ENCODE measurements at regions not wholly inside any gene's neighbourhood (a gene's known extent, or its start where the extent isn't known, plus 50 kb on each side); places are given as distances from the start of the nearest gene placed in this dataset.
A peak's percentile ranks its signal among the peaks of the same experiment; 100 is the strongest.

DNA sequence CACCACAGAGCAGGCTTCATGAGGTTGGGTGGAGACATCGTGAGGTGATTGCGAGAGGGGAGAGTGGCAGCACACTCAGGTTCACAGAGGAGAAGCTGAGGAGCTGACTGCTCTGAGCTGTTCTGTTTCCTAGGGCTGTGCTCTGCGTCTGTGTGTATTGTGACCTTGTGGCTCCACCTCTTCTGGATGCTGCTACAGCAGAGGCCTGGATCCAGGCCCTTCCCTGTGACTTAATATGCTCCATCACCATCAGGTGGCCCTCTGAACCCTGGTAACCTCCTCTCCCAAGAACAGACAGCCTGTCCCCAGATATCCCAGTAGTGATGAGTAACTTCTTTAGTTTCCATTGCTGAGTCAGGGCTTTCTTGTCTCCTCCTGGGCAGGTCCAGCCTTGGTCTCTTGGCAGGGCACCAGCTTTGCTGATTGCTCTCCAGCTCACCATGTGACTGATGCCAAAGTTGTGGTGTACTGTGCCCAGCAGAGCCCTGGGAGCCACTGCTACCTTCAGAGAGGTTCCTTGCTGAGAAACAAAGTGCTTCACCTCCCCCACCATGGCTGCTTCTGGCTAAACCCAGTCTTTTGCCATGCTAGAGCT, 212.8 kb upstream of the CHD1 start:
- peaks cover 11% of the 10 kb centered on the region; the same call in 1 of the 2 replicates for H3K27me3 ChIP-seq (ENCODE audit: low read length)
- ChIA-PET CTCF (no interaction called here), POLR2A (ENCODE audit: unreplicated experiment) (no interaction called here)
- no peak for TF ChIP-seq EZH2 (IDR thresholded peaks at IDR 0.05; ENCODE audit: low read length, unreplicated experiment)
- TF ChIP-seq EZH2phosphoT487 (IDR thresholded peaks at IDR 0.05; ENCODE audit: borderline replicate concordance, low read length), result no peak
- TF ChIP-seq, protein P1, sequence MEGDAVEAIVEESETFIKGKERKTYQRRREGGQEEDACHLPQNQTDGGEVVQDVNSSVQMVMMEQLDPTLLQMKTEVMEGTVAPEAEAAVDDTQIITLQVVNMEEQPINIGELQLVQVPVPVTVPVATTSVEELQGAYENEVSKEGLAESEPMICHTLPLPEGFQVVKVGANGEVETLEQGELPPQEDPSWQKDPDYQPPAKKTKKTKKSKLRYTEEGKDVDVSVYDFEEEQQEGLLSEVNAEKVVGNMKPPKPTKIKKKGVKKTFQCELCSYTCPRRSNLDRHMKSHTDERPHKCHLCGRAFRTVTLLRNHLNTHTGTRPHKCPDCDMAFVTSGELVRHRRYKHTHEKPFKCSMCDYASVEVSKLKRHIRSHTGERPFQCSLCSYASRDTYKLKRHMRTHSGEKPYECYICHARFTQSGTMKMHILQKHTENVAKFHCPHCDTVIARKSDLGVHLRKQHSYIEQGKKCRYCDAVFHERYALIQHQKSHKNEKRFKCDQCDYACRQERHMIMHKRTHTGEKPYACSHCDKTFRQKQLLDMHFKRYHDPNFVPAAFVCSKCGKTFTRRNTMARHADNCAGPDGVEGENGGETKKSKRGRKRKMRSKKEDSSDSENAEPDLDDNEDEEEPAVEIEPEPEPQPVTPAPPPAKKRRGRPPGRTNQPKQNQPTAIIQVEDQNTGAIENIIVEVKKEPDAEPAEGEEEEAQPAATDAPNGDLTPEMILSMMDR (conservative IDR thresholded peaks at IDR 0.05; ENCODE audit: low read depth, low read length), result no peak
- H3K9ac ChIP-seq (ENCODE audit: low read length), result no peak overlapping the region
- H2AFZ ChIP-seq (ENCODE audit: low read length), result no peak overlapping the region
- no peaks in the 10 kb centered on the region for H3K9me3 ChIP-seq (ENCODE audit: low read length)
- H3F3A ChIP-seq (ENCODE audit: low read length, unreplicated experiment), result no peaks in the 10 kb centered on the region
- H3K4me2 ChIP-seq (ENCODE audit: low read length), result no peak overlapping the region
- no peak overlapping the region for H3K4me3 ChIP-seq (ENCODE audit: low read length)
- H4K20me1 ChIP-seq (ENCODE audit: low read length), result no peaks in the 10 kb centered on the region
- H3K79me2 ChIP-seq (ENCODE audit: low read length), result no peaks in the 10 kb centered on the region
- no peaks in the 10 kb centered on the region for H3K9me2 ChIP-seq (replicated peaks; ENCODE audit: low read length)
- no peak overlapping the region for H3K27ac ChIP-seq (ENCODE audit: low read length)
- H3K4me1 ChIP-seq (ENCODE audit: insufficient read depth, low read length), result no peaks in the 10 kb centered on the region
- no peak for ATAC-seq
- BruUV-seq (replicated peaks), result no TSS peak
- DNase-seq, result peak; percentile 25
- no peaks in the 10 kb centered on the region for H3K36me3 ChIP-seq (ENCODE audit: low read depth, low read length)
- intact Hi-C loops (cut with micrococcal nuclease), result no loop called here

DNA sequence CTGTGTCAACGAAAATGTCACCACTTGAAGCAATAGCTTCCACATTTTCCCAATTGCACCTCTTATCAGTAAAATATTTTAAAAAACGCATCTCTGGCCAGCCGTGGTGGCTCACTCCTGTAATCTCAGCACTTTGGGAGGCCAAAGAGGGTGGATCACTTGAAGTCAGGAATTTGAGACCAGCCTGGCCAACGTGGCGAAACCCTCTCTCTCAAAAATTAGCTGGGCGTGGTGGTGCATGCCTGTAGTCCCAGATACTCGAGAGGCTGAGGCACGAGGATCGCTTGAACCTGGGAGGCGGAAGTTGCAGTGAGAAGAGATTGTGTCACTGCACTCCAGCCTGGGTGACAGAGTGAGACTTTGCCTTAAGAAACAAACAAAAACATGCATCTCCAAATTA, 210.1 kb upstream of the CHD1 start:
- Histone ChIP-seq H3F3A (ENCODE audit: low read length, unreplicated experiment) (no peaks in the 10 kb centered on the region), H3K36me3 (ENCODE audit: low read depth, low read length) (no peaks in the 10 kb centered on the region), H3K27ac (ENCODE audit: low read length) (no peak overlapping the region), H3K4me3 (ENCODE audit: low read length) (no peak overlapping the region), H3K79me2 (ENCODE audit: low read length) (no peaks in the 10 kb centered on the region), H3K27me3 (ENCODE audit: low read length) (peaks cover 14% of the 10 kb centered on the region; the same call in 1 of the 2 replicates), H3K9ac (ENCODE audit: low read length) (no peak overlapping the region), H3K9me3 (ENCODE audit: low read length) (no peaks in the 10 kb centered on the region), H4K20me1 (ENCODE audit: low read length) (no peaks in the 10 kb centered on the region), H2AFZ (ENCODE audit: low read length) (no peak overlapping the region), H3K4me2 (ENCODE audit: low read length) (no peak overlapping the region), H3K4me1 (ENCODE audit: insufficient read depth, low read length) (no peaks in the 10 kb centered on the region), H3K9me2 (replicated peaks; ENCODE audit: low read length) (no peaks in the 10 kb centered on the region)
- BruUV-seq (replicated peaks), result no TSS peak
- CTCF ChIA-PET, result no interaction called here
- ATAC-seq, result no peak
- TF ChIP-seq EZH2phosphoT487 (IDR thresholded peaks at IDR 0.05; ENCODE audit: borderline replicate concordance, low read length) (no peak), EZH2 (IDR thresholded peaks at IDR 0.05; ENCODE audit: low read length, unreplicated experiment) (no peak)
- TF ChIP-seq, protein P1 (conservative IDR thresholded peaks at IDR 0.05; ENCODE audit: low read depth, low read length), result no peak
- intact Hi-C loops (cut with micrococcal nuclease), result no loop called here
- no peak for DNase-seq
- POLR2A ChIA-PET (ENCODE audit: unreplicated experiment), result no interaction called here

DNA sequence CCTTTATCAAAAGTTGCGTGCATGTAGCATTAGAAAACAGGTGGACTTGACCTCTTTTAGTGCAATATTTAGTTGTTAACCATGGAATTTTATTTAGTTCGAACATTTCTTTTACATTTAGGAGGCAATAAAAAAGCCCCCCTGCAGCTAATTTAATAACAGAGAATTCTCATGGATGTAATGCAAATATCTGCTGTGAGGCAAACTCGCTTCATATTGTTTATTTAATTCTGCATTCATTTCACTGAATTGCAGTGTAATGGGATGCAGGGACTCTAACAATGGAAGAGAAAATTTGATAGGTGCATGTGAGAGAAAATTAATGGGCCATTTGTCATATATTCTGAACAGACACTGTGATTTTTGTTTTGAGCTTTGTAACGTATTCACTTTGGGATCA, 205.1 kb upstream of the CHD1 start:
- Histone ChIP-seq H3K27me3 (ENCODE audit: low read length) (peaks cover 25% of the 10 kb centered on the region), H3K4me1 (ENCODE audit: insufficient read depth, low read length) (no peaks in the 10 kb centered on the region), H3K79me2 (ENCODE audit: low read length) (no peaks in the 10 kb centered on the region), H3K9me3 (ENCODE audit: low read length) (no peaks in the 10 kb centered on the region), H3K9ac (ENCODE audit: low read length) (no peak overlapping the region), H3K4me3 (ENCODE audit: low read length) (no peak overlapping the region), H3K27ac (ENCODE audit: low read length) (no peak overlapping the region), H4K20me1 (ENCODE audit: low read length) (no peaks in the 10 kb centered on the region), H3K4me2 (ENCODE audit: low read length) (no peak overlapping the region), H3F3A (ENCODE audit: low read length, unreplicated experiment) (no peaks in the 10 kb centered on the region), H3K36me3 (ENCODE audit: low read depth, low read length) (no peaks in the 10 kb centered on the region), H2AFZ (ENCODE audit: low read length) (no peak overlapping the region), H3K9me2 (replicated peaks; ENCODE audit: low read length) (no peaks in the 10 kb centered on the region)
- BruUV-seq (replicated peaks), result no TSS peak
- TF ChIP-seq EZH2 (IDR thresholded peaks at IDR 0.05; ENCODE audit: low read length, unreplicated experiment), result no peak
- TF ChIP-seq, protein P1 (conservative IDR thresholded peaks at IDR 0.05; ENCODE audit: low read depth, low read length), result no peak
- intact Hi-C loops (cut with micrococcal nuclease), result no loop called here
- CTCF ChIA-PET, result no interaction called here
- POLR2A ChIA-PET (ENCODE audit: unreplicated experiment), result no interaction called here
- DNase-seq, result no peak
- ATAC-seq, result no peak

Measured in PC-3 (cell line).